HG02588 (cell line): ENCODE measurements at regions not wholly inside any gene's neighbourhood (a gene's known extent, or its start where the extent isn't known, plus 50 kb on each side); places are given as distances from the start of the nearest gene placed in this dataset.

ENCODE experiments used
- ATAC-seq: cut with Tn5 transposase; IDR thresholded peaks from one replicate; pipeline ENCODE4 v1.9.1; 2021; ENCODE audit warnings: mild to moderate bottlenecking, moderate library complexity; ENCODE audit not compliant: unreplicated experiment

DNA sequence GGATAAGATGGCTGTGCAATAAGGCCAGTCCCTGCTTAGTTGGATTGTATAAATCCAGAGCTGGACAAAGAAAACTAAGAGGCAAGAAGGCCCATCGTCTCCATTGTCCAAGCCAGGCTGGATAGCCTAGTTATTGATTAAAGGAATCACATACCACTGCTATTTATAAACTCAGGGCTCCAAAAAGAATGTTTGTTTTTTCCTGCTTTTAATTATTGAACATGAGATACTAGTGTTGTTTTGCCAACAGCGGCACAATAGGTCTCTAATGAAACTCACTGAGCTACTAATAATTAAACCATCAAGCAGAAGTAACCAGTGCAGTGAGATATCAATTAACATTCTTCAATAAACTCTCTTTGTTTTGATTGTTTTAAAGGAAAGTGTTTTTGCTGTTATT is 259.7 kb downstream of the INSC start:
- no peak for ATAC-seq

DNA sequence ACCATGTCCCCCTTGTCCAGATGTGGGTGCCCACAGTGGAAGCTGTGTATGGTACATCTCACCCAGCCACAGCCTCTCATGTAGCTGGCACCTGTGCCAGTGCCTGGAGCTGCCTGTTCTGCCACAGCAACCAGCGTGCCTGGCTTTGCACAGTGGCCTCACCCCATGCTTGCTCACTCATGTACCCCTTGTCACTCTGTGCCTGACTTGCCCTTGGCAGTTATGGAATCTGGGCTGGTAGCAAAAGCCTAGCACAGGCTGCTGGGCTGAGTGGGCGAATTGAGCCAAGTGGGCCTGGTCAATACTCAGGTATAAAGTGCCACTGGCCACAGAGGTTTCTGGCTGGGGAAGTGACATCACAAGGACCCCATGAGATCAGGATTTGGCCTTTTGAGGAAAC is 264.2 kb downstream of the INSC start:
- no peak for ATAC-seq

DNA sequence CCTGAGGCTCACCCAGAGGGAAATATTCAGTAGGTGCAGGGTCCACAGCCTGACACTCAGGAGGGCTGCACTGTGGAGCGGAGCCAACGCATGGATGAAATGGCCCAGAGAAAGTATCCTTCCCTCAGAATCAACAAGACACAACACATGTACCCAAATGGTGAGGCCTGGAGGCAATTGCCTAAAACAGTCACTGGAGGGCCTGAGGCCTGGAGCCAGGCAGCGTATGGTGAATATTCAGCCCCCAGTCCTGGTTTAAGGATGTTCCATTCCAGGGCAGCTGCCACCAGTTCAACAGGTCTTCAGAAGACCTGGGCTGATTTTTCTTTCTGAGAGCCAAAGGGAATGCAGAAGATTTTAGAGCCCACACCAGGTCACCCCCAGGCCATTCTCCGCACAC is 264.8 kb downstream of the INSC start:
- no peak for ATAC-seq

DNA sequence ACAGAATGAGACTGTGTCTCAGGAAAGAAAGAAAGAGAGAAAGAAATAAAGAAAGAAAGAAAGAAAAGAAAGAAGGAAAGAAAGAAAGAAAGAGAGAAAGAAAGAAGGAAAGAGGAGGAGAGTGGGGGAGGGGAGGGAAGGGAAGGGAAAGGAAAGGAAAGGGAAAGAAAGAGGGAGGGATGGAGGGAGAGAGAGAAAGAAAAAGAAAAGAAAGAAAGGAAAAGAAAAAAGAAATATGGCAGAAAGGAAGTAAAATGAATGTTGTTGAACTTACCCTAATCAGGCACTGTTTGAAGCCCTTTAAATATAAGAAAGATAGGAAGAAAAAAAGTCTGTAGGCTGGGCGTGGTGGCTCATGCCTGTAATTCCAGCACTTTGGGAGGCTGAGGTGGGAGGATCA is 276.1 kb downstream of the INSC start:
- no peak for ATAC-seq

DNA sequence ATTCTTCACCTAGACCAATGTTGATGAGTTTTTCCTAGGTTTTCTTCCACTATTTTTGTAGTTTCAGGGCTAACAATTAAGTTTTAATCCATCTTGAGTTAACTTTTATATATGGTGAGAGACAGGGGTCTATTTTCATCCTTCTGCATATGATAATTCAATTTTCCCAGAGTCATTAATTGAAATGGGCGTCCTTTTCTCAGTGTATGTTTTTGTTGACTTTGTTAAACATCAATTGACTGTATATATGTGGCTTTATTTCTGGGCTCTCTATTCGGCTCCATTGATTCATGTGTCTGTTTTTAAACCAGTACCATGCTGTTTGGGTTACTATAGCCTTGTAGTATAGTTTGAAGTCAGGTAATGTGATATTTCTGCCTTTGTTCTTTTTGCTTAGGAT is 282.1 kb downstream of the INSC start:
- no peak for ATAC-seq

DNA sequence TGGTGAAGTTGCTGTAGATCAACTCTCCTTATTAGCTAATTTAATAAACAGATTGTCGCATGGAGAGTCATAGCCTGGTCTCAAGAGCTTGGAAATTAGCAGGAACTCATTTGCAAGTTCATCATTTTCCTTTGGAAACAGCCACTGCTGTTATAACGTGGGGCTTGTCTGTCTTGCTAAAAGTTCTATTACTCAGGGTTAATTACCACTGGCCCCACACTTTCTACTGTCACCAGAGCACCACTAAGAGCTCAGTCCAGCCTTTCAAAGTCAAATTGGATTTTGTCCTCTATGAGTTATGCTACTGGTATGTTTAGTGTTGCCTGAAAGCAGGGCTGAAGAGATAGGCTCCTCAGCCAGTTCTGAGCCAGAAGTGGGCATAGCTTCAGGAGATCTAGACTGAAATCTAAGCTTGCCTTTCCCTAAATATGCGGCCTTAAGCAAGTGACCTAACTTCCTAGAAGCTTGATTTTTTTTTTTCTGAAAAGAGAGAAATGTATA is 292.2 kb downstream of the INSC start:
- no peak for ATAC-seq

DNA sequence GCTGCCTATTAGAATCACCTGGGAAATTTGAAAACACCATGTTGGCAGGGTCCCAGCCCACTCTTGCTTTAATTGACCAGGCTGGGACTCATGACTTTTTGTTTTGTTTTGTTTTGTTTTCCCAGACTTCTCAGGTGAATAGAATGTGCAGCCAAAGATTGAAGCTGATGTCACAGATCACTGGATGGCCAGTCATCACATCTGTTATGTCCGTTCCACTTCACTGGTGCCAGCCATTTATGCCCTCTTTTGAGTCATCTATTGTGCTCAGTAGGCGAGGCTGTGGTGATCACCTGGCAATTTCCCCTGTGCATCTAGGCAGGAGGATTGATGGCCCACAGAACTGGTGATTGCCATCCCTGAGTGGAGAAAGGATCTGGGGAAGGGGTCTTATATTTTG is 297.3 kb downstream of the INSC start:
- ATAC-seq, result no peak

DNA sequence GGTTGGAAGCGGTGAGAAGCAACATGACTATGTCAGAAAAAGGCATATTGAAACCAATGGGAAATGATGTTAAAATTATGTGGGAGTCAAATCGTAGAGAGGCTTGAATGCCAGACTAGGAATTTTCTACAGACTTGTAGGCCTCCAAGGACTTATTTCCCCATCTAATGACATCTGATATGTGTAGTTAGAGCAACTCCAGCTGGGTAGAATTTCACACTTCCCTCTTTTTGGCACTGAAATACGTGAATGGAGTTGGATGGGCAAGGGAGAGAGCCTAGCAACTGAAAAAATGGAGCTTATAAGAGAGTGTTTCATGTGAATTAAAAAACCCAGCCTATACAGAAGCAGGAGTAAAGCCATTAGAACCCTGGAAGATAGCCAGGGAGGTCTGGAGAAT is 304.2 kb downstream of the INSC start:
- no peak for ATAC-seq

DNA sequence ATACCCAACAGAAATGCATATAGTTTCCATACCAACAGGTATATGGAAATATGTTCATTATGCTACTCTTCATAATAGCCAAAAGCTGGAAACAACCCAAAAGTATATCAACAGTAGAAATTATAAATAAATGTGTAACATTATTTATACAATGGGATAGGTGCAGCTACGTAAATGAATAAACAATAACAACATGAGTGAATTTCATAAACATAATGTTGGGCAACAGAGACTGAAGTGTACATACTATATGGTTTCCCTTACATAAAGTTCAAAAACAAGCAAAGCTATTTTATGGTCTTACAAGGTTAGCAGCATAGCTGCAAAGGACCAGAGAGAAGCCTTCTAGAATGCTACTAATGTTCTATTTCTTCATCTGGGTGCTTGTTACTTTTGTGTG is 305.0 kb downstream of the INSC start:
- ATAC-seq, result no peak

DNA sequence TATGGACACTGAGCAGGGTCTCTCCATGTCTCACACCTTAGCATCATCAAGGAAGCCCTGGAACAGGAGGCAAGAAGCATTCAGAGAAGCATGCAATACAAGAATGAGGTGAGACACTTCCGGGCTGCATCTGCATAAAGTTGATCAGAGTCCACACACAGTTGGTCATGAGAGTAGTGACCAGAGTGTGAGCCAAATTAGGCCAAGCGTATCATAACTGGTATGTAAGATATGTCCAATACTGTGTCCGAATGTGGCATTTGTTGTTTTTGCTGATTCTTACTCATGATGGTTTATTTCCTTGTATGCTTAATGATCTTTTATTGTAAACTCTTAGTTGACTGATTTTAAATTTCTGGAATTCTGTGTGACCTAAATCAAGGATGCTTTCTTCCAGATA is 315.7 kb downstream of the INSC start:
- ATAC-seq, result no peak

DNA sequence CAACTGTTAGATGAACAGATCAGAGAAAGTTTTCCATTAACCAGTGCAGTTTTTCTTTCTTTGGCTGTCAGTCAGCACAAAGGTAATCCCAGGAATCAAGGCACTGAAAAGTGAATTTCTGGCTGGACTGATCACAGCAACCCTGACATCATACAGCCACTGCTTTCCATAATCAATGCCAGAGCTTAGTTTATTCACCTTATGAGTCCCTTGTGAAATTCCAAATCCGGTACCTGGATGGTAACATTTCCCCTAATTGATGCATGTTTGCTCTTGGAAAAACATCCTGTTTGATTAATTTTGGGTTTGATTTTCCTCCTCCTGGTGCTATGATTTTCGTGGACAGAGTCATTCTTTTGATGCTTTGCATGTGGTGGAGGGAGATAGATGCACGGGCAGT is 319.8 kb downstream of the INSC start:
- ATAC-seq, result no peak

DNA sequence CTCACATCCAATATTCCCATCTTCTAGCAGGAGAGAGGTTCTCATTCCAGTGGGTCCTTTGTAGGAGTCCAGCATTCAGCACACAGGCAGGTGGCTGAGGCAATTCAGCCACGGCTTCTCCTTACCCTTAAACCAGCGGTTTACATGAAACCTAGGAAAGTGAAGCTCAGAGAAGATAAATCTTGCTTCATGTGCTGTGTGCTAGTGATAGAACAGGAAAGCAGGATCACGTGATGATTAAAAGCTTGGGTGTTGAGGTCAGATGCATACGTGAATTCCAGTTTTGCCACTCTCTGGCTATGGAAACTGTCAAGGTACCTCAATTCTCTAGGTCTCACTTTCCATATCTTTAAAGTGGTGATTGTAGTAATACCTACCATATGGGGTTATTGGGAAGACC is 331.6 kb downstream of the INSC start:
- ATAC-seq, result no peak

DNA sequence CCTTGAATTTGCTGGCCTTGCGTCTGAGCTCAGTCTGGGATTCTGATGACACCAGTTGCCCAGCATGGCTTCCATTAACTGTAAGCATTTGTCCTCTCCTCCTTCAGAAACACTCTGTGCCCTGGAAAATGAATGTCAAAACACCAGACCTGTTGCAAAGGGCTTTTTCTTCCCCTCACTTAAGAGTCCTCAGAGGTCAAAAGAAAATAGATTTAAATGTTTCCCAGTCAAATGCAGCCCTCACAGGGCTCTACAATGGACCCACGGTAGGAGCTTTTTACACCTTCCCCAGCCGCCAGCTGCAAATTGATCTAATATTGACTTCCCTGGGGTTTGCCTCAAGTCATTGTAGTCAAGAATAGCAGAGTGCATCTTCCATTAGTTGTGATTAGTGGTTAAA is 332.2 kb downstream of the INSC start:
- no peak for ATAC-seq

DNA sequence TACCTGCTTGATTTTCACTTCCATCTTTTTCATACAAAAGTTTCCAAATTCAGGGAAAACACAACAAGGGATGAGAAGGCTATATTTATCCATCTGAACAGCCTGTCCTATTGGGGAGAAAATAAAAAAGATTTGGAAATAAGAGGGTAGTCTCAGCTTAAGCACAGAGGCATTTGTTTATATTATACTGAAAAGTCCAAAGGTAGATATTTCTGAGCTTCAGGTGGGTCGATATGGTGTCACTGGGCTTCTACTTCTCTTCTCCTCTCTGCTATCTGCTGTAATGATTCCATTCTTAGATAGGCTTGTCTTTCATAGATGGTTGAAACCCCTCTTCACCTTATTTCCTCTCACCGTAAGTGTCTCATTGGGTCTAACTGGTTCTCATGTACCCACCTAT is 337.0 kb downstream of the INSC start:
- ATAC-seq, result no peak

DNA sequence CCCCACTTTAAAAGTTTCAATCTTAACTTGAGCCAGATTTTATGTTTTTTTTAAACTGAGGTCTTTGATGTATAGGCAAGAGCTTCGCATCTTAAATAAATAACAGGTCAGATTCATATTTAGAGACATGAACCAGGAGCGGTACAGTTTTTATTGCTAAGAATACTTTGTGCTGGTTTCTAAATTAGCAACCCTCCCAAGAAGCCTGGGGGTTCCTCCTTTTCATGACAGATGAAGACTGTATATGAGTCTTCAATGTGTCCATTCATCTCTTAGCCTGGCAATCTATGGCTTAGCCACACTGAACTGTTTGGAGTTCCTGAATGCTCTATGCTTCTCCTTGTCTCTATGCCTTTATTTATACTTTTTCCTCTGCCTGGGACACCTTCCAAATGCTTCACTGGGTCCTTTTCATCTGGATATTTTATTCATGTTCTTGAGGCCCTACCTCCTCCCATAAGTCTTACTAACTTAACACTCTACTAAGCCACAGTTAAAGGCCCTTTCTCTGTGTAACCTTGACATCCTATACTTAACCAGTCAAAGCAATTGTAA is 338.6 kb downstream of the INSC start:
- ATAC-seq, result no peak

DNA sequence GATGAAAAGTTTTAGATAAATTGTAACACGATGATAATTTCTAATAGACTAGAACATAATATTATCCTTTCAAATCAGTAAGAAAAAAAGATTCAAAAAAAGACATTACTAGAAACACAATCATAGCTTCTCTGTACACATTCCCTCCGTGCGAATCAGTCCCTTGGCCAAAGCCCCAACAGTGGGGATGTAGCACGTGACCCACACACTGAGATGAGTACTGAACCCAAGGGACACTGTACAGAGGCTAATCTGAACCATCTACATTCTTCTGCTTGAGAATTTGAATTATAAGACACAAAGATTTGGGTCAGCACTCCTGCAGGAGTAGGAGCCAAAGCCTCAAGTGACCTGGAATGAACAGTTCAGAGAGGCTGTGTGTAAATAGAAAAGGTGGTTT is 353.7 kb downstream of the INSC start:
- no peak for ATAC-seq

DNA sequence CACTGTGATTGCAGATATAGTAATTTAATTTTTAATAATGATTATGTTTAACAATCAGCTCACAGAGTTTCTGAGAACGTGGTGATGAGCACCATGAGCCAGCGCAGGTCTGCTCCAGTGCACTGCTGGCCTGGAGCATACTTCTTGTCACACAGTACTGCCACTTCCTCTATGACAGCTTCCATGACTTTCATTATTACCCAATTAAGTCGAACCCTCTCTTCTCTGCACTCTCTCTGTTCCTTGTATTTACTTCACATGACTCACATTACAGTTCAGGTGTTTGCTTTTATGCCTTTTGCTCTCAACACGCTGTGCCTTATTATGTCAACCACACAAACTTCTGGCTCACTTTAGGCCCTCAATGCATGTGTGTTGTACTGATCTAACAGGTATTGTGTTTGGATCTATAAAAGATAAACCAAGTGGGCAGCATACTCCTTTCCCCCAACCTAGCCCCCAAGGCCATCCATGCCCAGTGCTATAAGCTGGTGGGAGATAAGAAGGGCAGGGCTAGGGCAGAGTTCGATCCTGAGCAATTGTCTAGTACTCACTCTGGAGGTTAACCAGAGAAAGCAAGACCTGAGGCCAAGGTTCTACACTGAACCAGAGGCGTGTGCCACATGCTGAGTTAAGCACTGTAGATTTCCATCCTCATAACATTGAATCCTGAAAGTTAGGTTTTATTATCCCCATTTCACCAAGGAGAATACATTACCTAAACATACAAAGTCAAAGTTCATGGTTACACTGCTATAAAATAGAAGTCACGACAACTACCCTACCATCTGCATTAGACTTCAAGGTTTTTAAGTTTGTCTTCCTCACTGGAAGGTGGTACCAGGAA is 356.5 kb downstream of the INSC start:
- no peak for ATAC-seq

DNA sequence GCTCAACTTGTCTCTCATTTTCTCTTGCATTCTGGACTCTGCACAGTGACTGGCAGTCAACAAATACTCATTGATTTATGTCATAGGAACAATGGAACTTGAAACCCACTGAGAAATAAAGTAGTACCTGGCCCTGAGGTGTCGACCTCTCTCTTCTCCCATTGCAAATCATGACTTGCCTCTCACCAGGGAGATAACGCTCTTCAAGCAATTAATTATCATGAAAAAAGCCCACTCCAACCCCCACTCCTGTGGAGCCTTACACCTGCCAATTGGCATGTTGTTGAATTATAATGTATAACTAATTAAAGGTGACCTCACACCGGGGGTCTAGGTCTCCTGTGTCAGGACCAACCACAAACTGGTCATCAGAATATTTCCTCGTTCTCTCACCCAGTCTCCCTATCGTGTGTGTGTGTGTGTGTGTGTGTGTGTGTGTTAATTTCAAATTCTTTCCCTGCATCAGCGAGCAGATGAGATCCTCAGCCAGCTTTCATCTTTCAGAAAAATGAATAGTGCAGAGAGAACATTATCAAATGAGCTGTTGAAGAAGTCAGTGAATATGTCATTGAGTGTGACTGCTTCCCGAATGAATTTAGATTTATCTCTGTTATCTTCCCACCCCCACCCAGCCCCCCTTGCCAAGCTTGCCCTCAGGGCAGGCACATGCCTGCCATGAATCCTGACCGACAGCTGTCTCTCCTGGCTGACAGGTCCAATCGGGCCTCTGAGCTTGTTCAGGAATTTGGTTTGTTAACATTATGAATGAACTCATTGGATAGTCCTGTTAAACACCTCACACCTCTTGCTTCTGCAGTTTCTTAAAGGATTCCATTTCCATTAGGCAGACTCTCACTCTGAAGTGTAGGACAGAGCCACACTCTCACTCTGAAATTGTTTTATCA is 357.4 kb downstream of the INSC start:
- ATAC-seq, result no peak

DNA sequence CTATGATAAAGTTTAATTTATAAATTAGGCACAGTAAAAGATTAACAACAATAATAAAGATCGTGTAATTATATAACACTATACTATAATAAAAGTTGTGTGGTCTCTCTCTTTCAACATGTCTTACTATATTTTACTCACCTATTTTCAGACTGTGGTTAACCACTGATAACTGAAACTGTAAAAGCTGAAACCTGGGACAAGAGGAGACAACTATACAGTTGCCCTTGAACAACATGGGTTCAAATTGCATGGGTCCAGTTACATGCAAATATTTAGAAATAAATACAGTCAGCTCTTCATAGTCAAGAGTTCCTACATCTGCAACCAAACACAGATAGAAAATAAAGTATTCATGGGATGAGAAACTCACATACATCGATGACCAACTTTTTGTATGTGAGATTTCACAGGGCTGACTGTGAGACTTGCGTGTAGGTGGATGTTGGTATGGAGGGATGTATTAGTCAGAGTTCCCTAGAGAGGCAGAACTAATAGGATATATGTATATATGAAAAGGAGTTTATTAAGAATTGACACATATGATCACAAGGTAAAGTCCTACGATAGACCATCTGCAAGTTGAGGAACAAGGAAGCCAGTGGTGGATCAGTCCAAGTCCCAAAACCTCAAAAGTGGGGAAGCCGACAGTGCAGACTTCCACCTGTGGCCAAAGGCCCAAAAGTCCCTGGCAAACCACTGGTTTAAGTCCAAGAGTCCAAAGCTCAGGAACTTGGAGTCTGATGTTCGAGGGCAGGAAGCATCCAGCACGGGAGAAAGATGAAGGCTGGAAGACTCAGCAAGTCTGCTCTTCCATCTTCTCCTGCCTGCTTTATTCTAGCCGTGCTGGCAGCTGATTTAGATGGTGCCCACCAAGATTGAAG is 359.5 kb downstream of the INSC start:
- peak; percentile 69 for ATAC-seq

DNA sequence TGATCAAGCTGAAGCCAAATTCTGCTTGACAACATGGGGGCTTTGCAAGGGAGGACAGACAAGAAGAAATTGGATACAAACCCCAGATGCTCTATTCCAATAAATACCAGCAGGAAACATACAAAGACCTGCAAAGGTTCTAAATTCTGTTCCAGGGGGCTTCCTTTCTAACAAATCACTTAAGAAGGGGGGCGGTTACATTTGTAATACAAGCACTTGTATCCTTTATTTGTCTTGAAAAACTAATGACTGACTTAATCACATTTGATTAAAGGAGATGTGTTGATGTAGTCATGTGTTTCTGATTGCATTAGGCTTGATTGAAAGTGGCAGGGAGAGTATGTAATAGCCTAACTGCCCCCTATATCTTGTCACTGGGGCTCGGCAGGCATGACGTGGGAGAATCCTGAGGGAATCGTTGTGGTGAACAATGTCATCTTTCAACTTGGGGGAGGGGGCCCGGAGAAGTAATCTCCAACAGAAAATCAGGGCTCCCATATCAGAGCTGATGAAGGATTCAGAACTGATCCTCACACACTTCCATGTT is 361.7 kb downstream of the INSC start:
- no peak for ATAC-seq
